Activated T-helper 1 cell treated with anti-CD3 and anti-CD28 coated beads, Interleukin-12 subunit alpha, Interleukin-12 subunit beta, Interleukin-2, Interleukin-4 antibody, amounts not matched to agents 30 ng/mL and 10 ng/mL and 1 ng/mL, durations not matched to agents 14 hours and 24 hours and 36 hours (primary cell): ENCODE measurements at regions not wholly inside any gene's neighbourhood (a gene's known extent, or its start where the extent isn't known, plus 50 kb on each side); places are given as distances from the start of the nearest gene placed in this dataset.

Experiments
- DNase-seq: peaks from one replicate; pipeline ENCODE4 v3.0.0; 2021; ENCODE audit warnings: low spot score
- H3K27ac Mint-ChIP-seq: one replicate; pipeline ENCODE4 v1.8.0; 2021; ENCODE audit warnings: mild to moderate bottlenecking, mixed read lengths
- H3K27me3 Mint-ChIP-seq: one replicate; pipeline ENCODE4 v1.8.0; 2022; ENCODE audit warnings: mild to moderate bottlenecking, moderate library complexity, mixed read lengths; ENCODE audit not compliant: insufficient read depth
- H3K36me3 Mint-ChIP-seq: one replicate; pipeline ENCODE4 v1.8.0; 2021; ENCODE audit warnings: low read depth, mixed read lengths
- H3K4me1 Mint-ChIP-seq: one replicate; pipeline ENCODE4 v1.8.0; 2021; ENCODE audit warnings: low read depth, mixed read lengths
- H3K4me3 Mint-ChIP-seq: one replicate; pipeline ENCODE4 v1.8.0; 2021; ENCODE audit warnings: mild to moderate bottlenecking, moderate library complexity, mixed read lengths
- H3K9me3 Mint-ChIP-seq: one replicate; pipeline ENCODE4 v1.8.0; 2021; ENCODE audit warnings: mixed read lengths
- intact Hi-C: fragments of 100-400 bp; cut with micrococcal nuclease; formaldehyde crosslinking; loops from one replicate; pipeline ENCODE4 v1.15.1; 2024

GRCh38 chr1:34590211-34590623 is 164.6 kb upstream of the GJB5 start:
- no peaks in the 10 kb centered on the region for H3K36me3 Mint-ChIP-seq
- H3K27ac Mint-ChIP-seq, result no peak overlapping the region
- H3K4me1 Mint-ChIP-seq, result no peaks in the 10 kb centered on the region
- no peak overlapping the region for H3K4me3 Mint-ChIP-seq
- DNase-seq, result no peak
- no peaks in the 10 kb centered on the region for H3K9me3 Mint-ChIP-seq
- H3K27me3 Mint-ChIP-seq, result peaks cover 3% of the 10 kb centered on the region
- intact Hi-C loops, result no loop called here

DNA sequence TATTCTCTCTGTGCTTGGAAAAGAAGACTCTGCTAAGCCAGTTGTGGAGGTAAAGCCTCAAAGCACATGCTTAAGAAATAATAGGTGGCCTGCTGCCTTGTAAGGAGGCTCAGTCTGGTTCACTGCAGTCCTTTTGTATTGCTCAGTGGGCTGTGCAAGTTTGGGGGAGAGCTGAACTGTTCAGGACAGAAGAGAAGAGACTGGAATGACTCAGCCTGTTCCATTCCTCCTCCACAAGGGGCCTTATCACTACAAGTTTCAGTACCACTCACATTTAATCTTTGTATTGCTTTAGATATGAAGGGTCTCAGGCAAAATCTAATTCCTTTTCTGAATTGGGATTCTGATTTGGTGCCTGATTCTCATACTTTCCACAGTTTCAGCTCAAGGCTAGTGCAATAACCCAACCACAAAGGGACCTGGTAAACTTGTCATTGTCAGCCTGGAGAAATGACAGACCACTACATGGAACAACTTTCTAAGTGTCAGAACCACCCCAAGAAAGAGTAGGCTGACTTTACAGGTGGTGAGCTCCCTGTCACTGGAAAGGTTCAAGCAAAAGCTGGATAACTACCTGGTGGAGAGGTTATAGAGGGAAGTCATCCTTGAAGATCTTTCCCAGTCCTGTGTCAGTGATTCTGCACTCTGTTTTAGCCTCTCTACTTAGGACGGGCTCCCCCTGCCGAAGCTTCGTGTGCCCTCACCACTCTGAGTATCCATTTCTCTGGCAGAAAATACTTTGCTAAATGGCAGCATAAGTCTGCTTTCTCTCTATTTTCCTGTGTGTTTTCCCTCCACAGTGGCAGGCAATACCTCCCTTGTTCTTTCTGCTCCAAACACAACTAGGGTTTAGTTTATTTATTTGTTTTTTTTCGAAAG is 162.9 kb upstream of the GJB5 start:
- Mint-ChIP-seq H3K27ac (no peak overlapping the region), H3K4me3 (no peak overlapping the region), H3K36me3 (no peaks in the 10 kb centered on the region), H3K4me1 (no peaks in the 10 kb centered on the region), H3K9me3 (no peaks in the 10 kb centered on the region), H3K27me3 (peaks cover 2% of the 10 kb centered on the region)
- intact Hi-C loops, result no loop called here
- DNase-seq, result no peak

DNA sequence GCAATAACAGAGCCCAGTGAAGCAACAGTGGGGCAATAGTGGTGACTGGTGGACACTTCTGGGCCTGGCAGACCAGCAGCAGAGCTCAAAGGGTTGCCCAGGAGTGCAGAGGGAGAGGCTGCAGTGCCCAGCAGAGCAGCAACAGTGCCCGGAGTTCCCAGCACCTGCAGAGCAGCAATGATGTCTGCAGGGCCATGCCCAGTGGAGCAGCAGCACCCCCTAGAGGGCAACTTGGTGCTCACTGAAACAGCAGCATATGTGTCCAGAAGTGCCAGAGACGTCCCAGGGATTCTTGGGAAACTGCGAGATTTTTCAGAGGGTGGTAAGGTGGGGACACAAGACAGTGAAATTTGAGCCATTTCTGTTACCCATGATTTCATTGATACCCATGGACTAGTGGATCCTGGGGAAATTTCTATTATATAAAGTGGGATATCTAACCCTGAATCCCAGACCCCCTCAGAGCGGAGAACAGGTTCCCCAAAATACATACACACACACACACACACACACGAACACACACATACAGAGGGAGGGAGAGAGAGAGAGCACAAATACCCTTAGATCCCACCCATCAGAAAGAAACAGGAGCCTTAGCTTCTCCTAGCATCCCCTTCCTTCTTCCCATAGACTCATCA is 156.9 kb upstream of the GJB5 start:
- intact Hi-C loops, result loop anchor here (1.0 kb wide), 1 partner anchor 138 kb away; no protein-coding TSS in a partner anchor
- peak; percentile 21 for DNase-seq
- H3K27ac Mint-ChIP-seq, result no peak overlapping the region
- no peaks in the 10 kb centered on the region for H3K9me3 Mint-ChIP-seq
- H3K4me3 Mint-ChIP-seq, result no peak overlapping the region
- H3K4me1 Mint-ChIP-seq, result no peaks in the 10 kb centered on the region
- H3K36me3 Mint-ChIP-seq, result no peaks in the 10 kb centered on the region
- peaks cover 2% of the 10 kb centered on the region for H3K27me3 Mint-ChIP-seq

DNA sequence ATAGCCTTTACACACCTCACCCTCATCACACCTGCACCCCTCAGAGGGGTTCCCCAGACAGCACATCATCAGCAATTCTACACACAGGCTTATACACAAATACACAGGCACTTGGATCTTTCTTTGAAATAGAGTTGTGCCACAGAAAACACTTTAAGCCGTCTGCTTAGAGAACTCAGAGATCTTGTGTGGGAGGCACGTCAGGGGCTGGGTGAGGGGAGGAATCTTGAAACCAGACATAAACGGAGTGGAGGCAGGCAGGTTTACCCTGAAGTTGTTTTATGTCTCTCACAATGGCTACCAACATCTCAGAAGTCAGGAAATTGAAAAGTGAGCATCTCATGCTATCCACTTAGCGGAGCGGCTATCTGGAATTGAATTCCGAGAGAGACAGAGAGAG is 151.9 kb upstream of the GJB5 start:
- Mint-ChIP-seq H3K36me3 (no peaks in the 10 kb centered on the region), H3K27ac (no peak overlapping the region), H3K9me3 (no peaks in the 10 kb centered on the region), H3K4me1 (no peaks in the 10 kb centered on the region), H3K27me3 (no peaks in the 10 kb centered on the region), H3K4me3 (no peak overlapping the region)
- intact Hi-C loops, result no loop called here
- DNase-seq, result no peak

DNA sequence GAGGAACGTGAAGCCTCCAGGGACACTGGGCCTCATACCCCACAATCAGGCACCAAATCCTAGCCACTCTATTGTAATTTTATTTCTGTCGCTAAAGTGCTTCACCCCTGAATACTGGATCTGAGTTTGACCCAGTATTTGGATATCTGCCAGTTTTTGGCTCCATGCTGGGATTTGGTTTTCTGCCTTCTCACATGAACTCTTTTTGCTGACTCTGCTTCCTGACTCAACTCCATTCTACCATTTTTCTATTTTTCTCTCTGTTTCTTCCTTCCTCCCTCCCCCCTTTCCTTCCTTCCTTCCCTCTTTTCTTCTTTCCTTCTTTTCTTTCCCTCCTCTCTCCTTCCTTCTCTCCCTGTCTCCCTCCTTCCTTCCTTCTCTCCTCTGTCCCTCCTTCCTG is 151.3 kb upstream of the GJB5 start:
- peaks cover 2% of the 10 kb centered on the region for H3K27me3 Mint-ChIP-seq
- no peaks in the 10 kb centered on the region for H3K9me3 Mint-ChIP-seq
- intact Hi-C loops, result no loop called here
- no peaks in the 10 kb centered on the region for H3K36me3 Mint-ChIP-seq
- DNase-seq, result no peak
- no peak overlapping the region for H3K27ac Mint-ChIP-seq
- no peaks in the 10 kb centered on the region for H3K4me1 Mint-ChIP-seq
- no peak overlapping the region for H3K4me3 Mint-ChIP-seq

- intact Hi-C loops, result no loop called here
- Mint-ChIP-seq H3K36me3 (no peaks in the 10 kb centered on the region), H3K4me3 (no peak overlapping the region), H3K27me3 (peaks cover 11% of the 10 kb centered on the region), H3K4me1 (no peaks in the 10 kb centered on the region), H3K9me3 (no peaks in the 10 kb centered on the region), H3K27ac (no peak overlapping the region)
- no peak for DNase-seq
These were observed 148.3 kb upstream of the GJB5 start for GRCh38 chr1:34606504-34606903.

DNA sequence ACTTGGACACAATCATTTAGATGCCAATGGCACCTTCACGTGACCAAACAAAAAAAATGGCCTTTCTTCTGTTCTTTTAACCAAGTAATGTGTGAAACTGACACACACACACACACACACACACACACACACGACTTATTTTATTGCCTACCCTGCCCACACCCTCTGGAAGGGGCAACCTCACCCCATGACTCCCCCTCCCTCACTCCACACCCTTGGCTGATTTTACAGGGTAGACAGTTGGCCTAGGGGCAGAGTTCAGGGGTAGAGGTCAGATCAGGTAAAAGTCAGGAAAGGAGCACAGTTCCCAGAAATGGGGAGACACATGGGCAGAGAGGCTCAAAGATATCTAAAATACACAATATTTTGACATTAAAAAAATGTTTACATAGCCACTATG is 144.8 kb upstream of the GJB5 start:
- no peak overlapping the region for H3K4me3 Mint-ChIP-seq
- H3K27me3 Mint-ChIP-seq, result peaks cover 14% of the 10 kb centered on the region
- DNase-seq, result no peak
- no peak overlapping the region for H3K27ac Mint-ChIP-seq
- no peaks in the 10 kb centered on the region for H3K36me3 Mint-ChIP-seq
- no peaks in the 10 kb centered on the region for H3K9me3 Mint-ChIP-seq
- no peaks in the 10 kb centered on the region for H3K4me1 Mint-ChIP-seq
- intact Hi-C loops, result no loop called here

- H3K27ac Mint-ChIP-seq, result no peak overlapping the region
- no peaks in the 10 kb centered on the region for H3K36me3 Mint-ChIP-seq
- peaks cover 14% of the 10 kb centered on the region for H3K27me3 Mint-ChIP-seq
- H3K4me3 Mint-ChIP-seq, result no peak overlapping the region
- no peaks in the 10 kb centered on the region for H3K9me3 Mint-ChIP-seq
- no peaks in the 10 kb centered on the region for H3K4me1 Mint-ChIP-seq
- no peak for DNase-seq
- intact Hi-C loops, result no loop called here
These were observed 143.3 kb upstream of the GJB5 start for GRCh38 chr1:34611571-34611970.

- H3K27me3 Mint-ChIP-seq, result peaks cover 14% of the 10 kb centered on the region
- H3K4me1 Mint-ChIP-seq, result no peaks in the 10 kb centered on the region
- no peak for DNase-seq
- H3K4me3 Mint-ChIP-seq, result no peak overlapping the region
- H3K9me3 Mint-ChIP-seq, result no peaks in the 10 kb centered on the region
- no peaks in the 10 kb centered on the region for H3K36me3 Mint-ChIP-seq
- intact Hi-C loops, result no loop called here
- no peak overlapping the region for H3K27ac Mint-ChIP-seq
These were observed 142.6 kb upstream of the GJB5 start for GRCh38 chr1:34612091-34612827.

DNA sequence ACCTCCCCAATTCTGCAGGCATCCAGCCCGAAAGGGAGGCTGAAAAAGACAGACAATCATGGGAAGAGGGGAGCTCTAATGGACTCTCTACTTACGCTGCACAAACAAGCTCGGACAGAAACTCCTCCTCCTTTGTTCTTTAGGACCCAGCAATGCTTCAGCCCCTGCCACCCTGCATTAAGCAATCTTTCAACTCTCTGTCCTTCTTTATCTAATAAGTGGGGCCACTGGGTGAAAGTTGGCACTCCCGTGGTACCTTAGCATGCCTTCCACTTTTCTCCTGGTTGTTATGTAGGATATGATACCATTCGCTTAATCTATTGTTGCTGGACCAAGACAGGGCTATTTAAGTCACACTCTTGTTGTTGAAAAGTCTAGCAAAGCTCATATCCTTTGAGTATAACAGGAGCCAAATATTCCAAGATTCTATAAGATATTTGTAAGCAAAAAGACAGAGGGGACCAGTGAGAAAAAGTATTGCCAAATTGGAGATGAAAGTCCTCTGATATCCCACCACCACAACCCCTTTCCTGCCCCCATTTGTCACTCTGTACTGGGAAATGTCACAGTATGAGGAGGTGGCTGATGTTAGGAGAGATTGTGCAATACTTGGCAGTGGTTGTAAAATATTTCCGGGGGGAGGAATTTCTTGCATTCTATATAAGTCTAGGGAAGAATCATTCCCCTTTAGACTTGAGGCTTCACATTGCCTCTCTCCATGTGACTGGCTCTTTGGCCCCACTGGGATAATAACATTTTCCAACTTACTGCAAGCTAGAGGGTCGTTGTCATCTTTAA is 137.3 kb upstream of the GJB5 start:
- H3K36me3 Mint-ChIP-seq, result no peaks in the 10 kb centered on the region
- no peak overlapping the region for H3K4me3 Mint-ChIP-seq
- DNase-seq, result no peak
- no peaks in the 10 kb centered on the region for H3K27me3 Mint-ChIP-seq
- H3K4me1 Mint-ChIP-seq, result no peaks in the 10 kb centered on the region
- H3K27ac Mint-ChIP-seq, result no peak overlapping the region
- intact Hi-C loops, result no loop called here
- no peaks in the 10 kb centered on the region for H3K9me3 Mint-ChIP-seq

- Mint-ChIP-seq H3K27me3 (no peaks in the 10 kb centered on the region), H3K27ac (no peak overlapping the region), H3K4me3 (no peak overlapping the region), H3K9me3 (no peaks in the 10 kb centered on the region), H3K36me3 (no peaks in the 10 kb centered on the region), H3K4me1 (no peaks in the 10 kb centered on the region)
- intact Hi-C loops, result no loop called here
- DNase-seq, result no peak
These were observed 136.5 kb upstream of the GJB5 start for GRCh38 chr1:34618381-34618780.

- Mint-ChIP-seq H3K27me3 (peaks cover 3% of the 10 kb centered on the region), H3K9me3 (no peaks in the 10 kb centered on the region), H3K4me1 (no peaks in the 10 kb centered on the region), H3K36me3 (no peaks in the 10 kb centered on the region), H3K27ac (no peak overlapping the region), H3K4me3 (no peak overlapping the region)
- no peak for DNase-seq
- intact Hi-C loops, result no loop called here
These were observed 135.6 kb upstream of the GJB5 start for GRCh38 chr1:34619256-34619655.
